IPS-15b (cell line): ENCODE measurements at regions not wholly inside any gene's neighbourhood (a gene's known extent, or its start where the extent isn't known, plus 50 kb on each side); places are given as distances from the start of the nearest gene placed in this dataset.

ENCODE experiments used
- H3K27me3 ChIP-seq: one replicate; pipeline ENCODE4 v1.6.1; 2013; ENCODE audit warnings: low read length; ENCODE audit not compliant: control insufficient read depth, insufficient read depth
- H3K36me3 ChIP-seq: one replicate; pipeline ENCODE4 v1.6.1; 2013; ENCODE audit warnings: low read length; ENCODE audit not compliant: control insufficient read depth, insufficient read depth
- H3K4me1 ChIP-seq: one replicate; pipeline ENCODE4 v1.6.1; 2013; ENCODE audit warnings: mild to moderate bottlenecking, low read length; ENCODE audit not compliant: control insufficient read depth, insufficient read depth
- H3K4me3 ChIP-seq: one replicate; pipeline ENCODE4 v1.5.1; 2013; ENCODE audit warnings: low read depth, low read length
- H3K9ac ChIP-seq: one replicate; pipeline ENCODE4 v1.6.1; 2013; ENCODE audit warnings: low read depth, mild to moderate bottlenecking, low read length
- H3K9me3 ChIP-seq: one replicate; pipeline ENCODE4 v1.6.1; 2013; ENCODE audit warnings: mild to moderate bottlenecking, low read length; ENCODE audit not compliant: control insufficient read depth, insufficient read depth

- H3K9ac ChIP-seq = no peak overlapping the region
- no peak overlapping the region for H3K4me3 ChIP-seq
- no peaks in the 10 kb centered on the region for H3K27me3 ChIP-seq
- H3K4me1 ChIP-seq = no peaks in the 10 kb centered on the region
- no peaks in the 10 kb centered on the region for H3K36me3 ChIP-seq
- H3K9me3 ChIP-seq = no peaks in the 10 kb centered on the region
Observed at GRCh38 chr9:92184041-92184564, 68.9 kb upstream of the SPTLC1 start.

GRCh38 chr9:92183449-92183848 is 68.2 kb upstream of the SPTLC1 start:
- Histone ChIP-seq H3K36me3 (no peaks in the 10 kb centered on the region), H3K9ac (no peak overlapping the region), H3K4me1 (no peaks in the 10 kb centered on the region), H3K4me3 (no peak overlapping the region), H3K9me3 (no peaks in the 10 kb centered on the region), H3K27me3 (no peaks in the 10 kb centered on the region)

GRCh38 chr9:92181296-92181695 is 66.1 kb upstream of the SPTLC1 start:
- H3K27me3 ChIP-seq = no peaks in the 10 kb centered on the region

GRCh38 chr9:92180669-92181181 is 65.5 kb upstream of the SPTLC1 start:
- Histone ChIP-seq H3K9me3 (no peaks in the 10 kb centered on the region), H3K27me3 (no peaks in the 10 kb centered on the region), H3K4me3 (no peak overlapping the region), H3K36me3 (no peaks in the 10 kb centered on the region), H3K4me1 (no peaks in the 10 kb centered on the region), H3K9ac (no peak overlapping the region)

More at GRCh38 chr9:92181296-92181695, 66.1 kb upstream of the SPTLC1 start:
- H3K4me3 ChIP-seq = no peak overlapping the region
- no peaks in the 10 kb centered on the region for H3K4me1 ChIP-seq
- no peak overlapping the region for H3K9ac ChIP-seq
- no peaks in the 10 kb centered on the region for H3K9me3 ChIP-seq
- no peaks in the 10 kb centered on the region for H3K36me3 ChIP-seq

DNA sequence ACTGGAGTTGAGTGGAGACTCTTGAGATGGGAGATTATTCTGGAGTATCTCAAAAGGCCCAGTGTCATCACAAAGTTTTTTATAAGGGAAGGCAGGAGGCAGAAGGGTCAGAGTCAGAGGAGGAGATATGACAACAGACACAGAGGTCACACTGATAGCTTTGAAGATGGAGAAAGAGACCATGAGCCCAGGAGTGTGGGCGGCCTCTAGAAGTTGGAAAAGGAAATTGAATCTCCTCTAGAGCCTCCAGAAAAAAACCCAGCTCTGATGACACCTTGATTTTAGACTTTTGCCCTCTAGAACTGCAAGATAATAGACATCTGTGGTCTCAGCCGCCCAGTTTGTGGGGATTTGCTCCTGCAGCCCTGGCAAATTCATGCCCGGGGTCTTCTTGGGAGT is 64.8 kb upstream of the SPTLC1 start:
- H3K4me1 ChIP-seq = no peaks in the 10 kb centered on the region
- no peaks in the 10 kb centered on the region for H3K27me3 ChIP-seq
- H3K36me3 ChIP-seq = no peaks in the 10 kb centered on the region
- H3K4me3 ChIP-seq = no peak overlapping the region
- no peaks in the 10 kb centered on the region for H3K9me3 ChIP-seq
- no peak overlapping the region for H3K9ac ChIP-seq

DNA sequence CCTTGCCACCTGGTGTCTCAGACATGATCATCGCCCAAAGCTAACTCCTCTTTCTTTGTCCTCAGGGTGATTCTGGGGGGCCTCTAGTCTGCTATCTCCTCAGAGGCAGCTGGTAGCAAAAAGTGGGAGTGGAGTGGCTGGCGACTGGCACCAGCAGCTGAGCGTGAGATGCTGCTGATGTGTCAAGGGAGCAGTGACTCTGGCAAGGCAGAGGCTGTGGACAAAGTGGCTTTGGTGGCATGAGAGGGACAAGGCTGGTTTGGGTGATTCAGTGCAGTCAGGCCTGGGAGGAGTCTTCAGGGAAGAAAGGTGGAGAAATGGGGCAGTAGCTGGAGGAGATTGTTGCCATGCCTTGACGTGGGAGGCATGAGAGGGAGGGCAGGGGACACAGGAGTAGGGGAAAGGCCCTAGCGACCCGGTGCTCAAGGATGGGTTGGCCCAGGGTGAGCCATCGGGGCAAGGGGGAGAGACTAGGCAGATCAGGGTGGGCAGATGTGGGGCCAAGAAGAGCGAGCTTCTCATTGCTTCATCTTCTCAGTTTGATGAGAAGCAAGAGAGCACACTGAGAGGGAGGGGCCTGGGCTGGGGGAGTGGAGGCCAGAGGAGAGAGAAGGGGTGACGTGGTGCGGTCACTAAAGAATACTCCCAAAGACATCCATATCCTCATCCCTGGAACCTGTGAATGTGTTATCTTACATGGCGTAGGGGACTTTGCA is 64.2 kb upstream of the SPTLC1 start:
- Histone ChIP-seq H3K9ac (no peak overlapping the region), H3K9me3 (no peaks in the 10 kb centered on the region), H3K27me3 (no peaks in the 10 kb centered on the region), H3K36me3 (no peaks in the 10 kb centered on the region), H3K4me1 (no peaks in the 10 kb centered on the region), H3K4me3 (no peak overlapping the region)

DNA sequence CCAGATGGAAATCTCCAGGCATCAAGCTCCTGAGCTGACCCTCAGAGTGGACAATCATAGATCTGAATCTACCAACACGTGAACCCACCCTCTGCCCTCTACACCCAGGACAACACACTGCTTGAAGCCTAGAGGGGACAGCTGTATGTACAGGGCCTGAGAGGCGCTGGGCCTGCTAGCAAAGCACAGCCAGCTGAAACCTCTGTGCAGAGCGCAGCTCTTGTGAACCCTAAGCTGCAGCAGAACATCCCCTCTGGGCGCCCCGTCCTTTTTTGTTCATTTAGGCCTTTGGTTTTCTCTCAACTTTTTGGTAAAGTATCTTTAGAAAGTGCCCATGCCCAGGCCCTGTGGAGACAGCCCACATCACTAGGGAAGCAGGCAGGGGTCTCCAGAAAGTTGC is 62.4 kb upstream of the SPTLC1 start:
- no peaks in the 10 kb centered on the region for H3K4me1 ChIP-seq
- no peaks in the 10 kb centered on the region for H3K36me3 ChIP-seq
- no peak overlapping the region for H3K9ac ChIP-seq
- no peaks in the 10 kb centered on the region for H3K27me3 ChIP-seq
- H3K9me3 ChIP-seq = no peaks in the 10 kb centered on the region
- H3K4me3 ChIP-seq = no peak overlapping the region

DNA sequence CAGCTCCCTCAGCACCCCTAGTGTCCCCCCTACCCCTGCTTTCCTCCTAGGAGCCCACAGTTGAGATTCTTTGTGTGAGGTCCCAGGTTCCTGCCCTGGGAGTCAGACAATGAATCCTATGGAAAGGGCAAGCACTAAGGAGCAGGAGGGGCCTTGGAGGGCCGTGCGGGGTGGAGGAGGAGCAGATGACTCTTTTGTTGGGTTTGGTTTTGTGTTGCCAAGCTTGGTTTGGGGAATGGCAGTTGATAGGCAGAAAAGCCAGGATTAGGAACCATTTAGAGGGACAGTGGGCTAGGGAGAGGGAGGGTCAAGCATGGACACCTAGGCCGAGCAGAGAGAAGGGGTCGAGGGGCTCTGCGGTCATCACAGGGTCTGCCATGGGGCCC is 61.6 kb upstream of the SPTLC1 start:
- Histone ChIP-seq H3K9ac (no peak overlapping the region), H3K4me3 (no peak overlapping the region), H3K36me3 (no peaks in the 10 kb centered on the region), H3K4me1 (no peaks in the 10 kb centered on the region), H3K27me3 (no peaks in the 10 kb centered on the region), H3K9me3 (no peaks in the 10 kb centered on the region)

DNA sequence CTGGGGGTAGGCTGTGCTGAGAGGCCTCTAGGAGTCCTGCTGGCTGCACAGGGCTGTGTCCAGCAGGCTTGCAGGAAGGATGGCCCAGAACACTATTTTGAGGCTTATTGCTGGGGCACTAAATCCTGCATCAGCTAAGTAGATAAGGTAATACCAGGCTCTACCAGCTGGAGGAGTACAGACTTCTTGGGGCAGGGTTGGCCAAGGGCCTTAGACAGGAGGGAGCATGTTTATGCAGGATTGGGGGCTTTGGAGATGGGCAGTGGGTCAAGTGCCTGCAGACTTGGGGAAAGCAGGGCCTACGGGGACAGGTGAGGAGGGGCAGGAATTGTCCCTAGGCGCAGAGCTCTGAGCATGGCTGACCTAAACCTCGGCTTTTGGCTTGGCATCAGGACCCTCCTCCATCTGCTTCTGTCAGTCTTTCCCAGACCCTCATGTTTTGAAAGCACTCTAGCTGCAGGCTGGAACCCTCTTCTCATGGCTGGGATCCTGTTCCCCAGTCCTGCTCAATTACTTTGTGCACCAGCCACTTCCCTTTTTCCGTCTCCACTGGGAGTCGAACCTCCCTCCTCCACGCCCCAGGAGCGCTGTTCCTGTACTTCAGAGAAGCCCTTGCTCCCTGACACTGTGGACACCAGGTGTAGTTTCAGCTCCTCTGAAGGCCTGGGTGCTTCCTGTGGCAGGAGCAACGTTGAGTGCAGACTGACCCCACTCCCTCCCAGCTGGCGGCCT is 61.0 kb upstream of the SPTLC1 start:
- no peaks in the 10 kb centered on the region for H3K9me3 ChIP-seq
- no peaks in the 10 kb centered on the region for H3K4me1 ChIP-seq
- H3K27me3 ChIP-seq = no peaks in the 10 kb centered on the region
- no peak overlapping the region for H3K4me3 ChIP-seq
- no peak overlapping the region for H3K9ac ChIP-seq
- H3K36me3 ChIP-seq = no peaks in the 10 kb centered on the region

GRCh38 chr9:92175441-92175840 is 60.2 kb upstream of the SPTLC1 start:
- Histone ChIP-seq H3K9me3 (no peaks in the 10 kb centered on the region), H3K4me3 (no peak overlapping the region), H3K36me3 (no peaks in the 10 kb centered on the region), H3K4me1 (no peaks in the 10 kb centered on the region), H3K27me3 (no peaks in the 10 kb centered on the region), H3K9ac (no peak overlapping the region)

DNA sequence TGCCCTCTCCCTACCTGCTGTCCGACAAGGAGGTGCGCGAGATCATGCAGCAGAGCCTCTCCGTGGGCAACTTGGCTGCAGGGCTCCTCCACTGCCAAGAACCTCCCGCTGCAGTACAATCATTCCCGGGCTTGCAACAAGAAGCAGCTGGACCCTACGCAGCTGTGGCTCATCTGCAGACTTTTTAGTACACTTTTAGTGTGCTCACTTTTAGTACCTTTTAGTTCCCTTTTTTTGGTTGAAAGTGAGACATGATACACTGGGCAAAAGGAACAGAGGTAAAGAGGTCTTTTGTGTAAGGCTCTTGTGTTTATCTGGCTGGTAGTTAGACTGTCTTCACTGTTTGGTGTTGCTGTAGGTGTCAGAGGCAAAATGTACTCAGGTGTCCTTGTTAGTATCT is 58.1 kb upstream of the SPTLC1 start:
- Histone ChIP-seq H3K4me1 (no peaks in the 10 kb centered on the region), H3K9me3 (no peaks in the 10 kb centered on the region), H3K4me3 (no peak overlapping the region), H3K36me3 (no peaks in the 10 kb centered on the region), H3K9ac (no peak overlapping the region), H3K27me3 (no peaks in the 10 kb centered on the region)

GRCh38 chr9:92171822-92172221 is 56.6 kb upstream of the SPTLC1 start:
- Histone ChIP-seq H3K27me3 (no peaks in the 10 kb centered on the region), H3K9ac (no peak overlapping the region), H3K4me3 (no peak overlapping the region), H3K9me3 (no peaks in the 10 kb centered on the region), H3K4me1 (no peaks in the 10 kb centered on the region), H3K36me3 (no peaks in the 10 kb centered on the region)
